MM.1S (cell line): ENCODE measurements at regions not wholly inside any gene's neighbourhood (a gene's known extent, or its start where the extent isn't known, plus 50 kb on each side); places are given as distances from the start of the nearest gene placed in this dataset.
A peak's percentile ranks its signal among the peaks of the same experiment; 100 is the strongest.

ENCODE experiments used
- DNase-seq: peaks from one replicate; pipeline ENCODE4 v3.0.0-alpha.2; 2015
- H2AFZ ChIP-seq: fragments of 300-600 bp; sonication (generic); 2 replicates; pipeline ENCODE4 v1.6.0; 2016; ENCODE audit warnings: antibody characterized with exemption, low read length
- H3F3A ChIP-seq: fragments of 300-600 bp; sonication (generic); 2 replicates; pipeline ENCODE4 v1.6.1; 2016; ENCODE audit warnings: mild to moderate bottlenecking, antibody characterized with exemption, low read length, moderate library complexity, mixed read lengths; ENCODE audit not compliant: insufficient read depth
- H3K27ac ChIP-seq: fragments of 300-600 bp; sonication (generic); 2 replicates; pipeline ENCODE4 v1.5.1; 2016; ENCODE audit warnings: mild to moderate bottlenecking, low read length
- H3K27me3 ChIP-seq: fragments of 300-600 bp; sonication (generic); replicated peaks from 2 replicates; pipeline ENCODE4 v1.6.0; 2016; ENCODE audit warnings: low read length; ENCODE audit not compliant: insufficient read depth
- H3K36me3 ChIP-seq: fragments of 300-600 bp; sonication (generic); replicated peaks from 2 replicates; pipeline ENCODE4 v1.6.1; 2016; ENCODE audit warnings: mild to moderate bottlenecking, low read length, mixed read lengths; ENCODE audit not compliant: insufficient read depth
- H3K4me1 ChIP-seq: fragments of 300-600 bp; sonication (generic); 2 replicates; pipeline ENCODE4 v1.6.1; 2016; ENCODE audit warnings: low read length, mixed read lengths
- H3K4me2 ChIP-seq: fragments of 300-600 bp; sonication (generic); 2 replicates; pipeline ENCODE4 v1.6.0; 2016; ENCODE audit warnings: low read depth, low read length
- H3K4me3 ChIP-seq: fragments of 300-600 bp; sonication (generic); 2 replicates; pipeline ENCODE4 v1.5.1; 2016; ENCODE audit warnings: low read length, mixed read lengths
- H3K79me2 ChIP-seq: fragments of 300-600 bp; sonication (generic); 2 replicates; pipeline ENCODE4 v1.6.1; 2016; ENCODE audit warnings: mixed run types, low read length, mixed read lengths
- H3K9ac ChIP-seq: fragments of 300-600 bp; sonication (generic); 2 replicates; pipeline ENCODE4 v1.6.1; 2016; ENCODE audit warnings: low read length, mixed read lengths
- H3K9me2 ChIP-seq: fragments of 300-600 bp; sonication (generic); replicated peaks from 2 replicates; pipeline ENCODE4 v1.6.1; 2016; ENCODE audit warnings: mild to moderate bottlenecking, low read length, mixed read lengths; ENCODE audit not compliant: insufficient read depth
- H3K9me3 ChIP-seq: fragments of 300-600 bp; sonication (generic); replicated peaks from 2 replicates; pipeline ENCODE4 v1.6.1; 2016; ENCODE audit warnings: mild to moderate bottlenecking, low read length, mixed read lengths; ENCODE audit not compliant: insufficient read depth
- H4K20me1 ChIP-seq: fragments of 300-600 bp; sonication (generic); 2 replicates; pipeline ENCODE4 v1.6.1; 2016; ENCODE audit warnings: mild to moderate bottlenecking, low read length, moderate library complexity, mixed read lengths; ENCODE audit not compliant: insufficient read depth
- EZH2 ChIP-seq: fragments of 300-600 bp; sonication (generic); optimal IDR thresholded peaks from 2 replicates; pipeline ENCODE3; 2017; ENCODE audit warnings: low read depth, mild to moderate bottlenecking, antibody characterized with exemption, low read length, mixed read lengths
- EZH2phosphoT487 ChIP-seq: fragments of 300-600 bp; sonication (generic); IDR thresholded peaks from 2 replicates; pipeline ENCODE4 v1.6.1; 2018; ENCODE audit warnings: antibody characterized with exemption, low read length
- TF ChIP-seq, protein P1 (sequence below): fragments of 300-600 bp; sonication (generic); IDR thresholded peaks from 2 replicates; pipeline ENCODE4 v1.5.1; 2016; ENCODE audit warnings: antibody characterized with exemption, low read length, mixed read lengths

DNA sequence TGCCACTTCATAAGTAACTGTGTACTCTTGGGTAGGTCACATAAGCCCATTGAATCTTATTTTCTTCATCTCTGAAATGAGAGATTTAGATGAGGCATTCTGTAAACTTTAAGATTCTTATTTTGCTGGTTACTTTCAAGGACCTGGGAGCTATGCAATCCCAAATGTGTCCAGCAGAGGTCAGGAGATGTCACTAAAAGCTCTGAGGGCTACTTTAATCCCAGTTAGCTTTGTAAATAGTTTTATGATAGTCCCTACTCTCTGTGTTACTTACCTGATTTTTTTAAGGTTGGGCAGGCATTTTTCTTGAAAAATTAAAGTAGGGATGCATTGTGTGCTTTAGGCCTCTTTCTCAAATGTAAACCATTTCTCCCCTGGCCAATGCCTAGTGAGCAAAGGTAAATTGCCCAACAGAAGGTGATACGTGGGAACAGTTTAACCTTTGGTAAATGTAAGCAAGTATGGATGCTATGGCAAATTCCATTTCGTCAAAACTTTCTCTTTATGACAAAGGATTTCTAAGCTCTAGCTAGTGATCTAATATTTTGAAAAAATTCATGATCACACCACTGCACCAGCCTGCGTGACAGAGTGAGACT is 57.1 kb upstream of the WSB1 start:
- DNase-seq: peak; percentile 68
- Histone ChIP-seq H3K9ac (no peak overlapping the region), H3K4me2 (no peak overlapping the region), H3K79me2 (no peaks in the 10 kb centered on the region), H3K9me3 (no peaks in the 10 kb centered on the region), H3K36me3 (no peaks in the 10 kb centered on the region), H3K4me3 (no peak overlapping the region), H3K27ac (no peak overlapping the region), H3K9me2 (no peaks in the 10 kb centered on the region), H4K20me1 (no peaks in the 10 kb centered on the region), H3K4me1 (no peaks in the 10 kb centered on the region), H2AFZ (no peak overlapping the region), H3K27me3 (no peaks in the 10 kb centered on the region), H3F3A (no peaks in the 10 kb centered on the region)
- TF ChIP-seq EZH2: no peak
- TF ChIP-seq, protein P1, sequence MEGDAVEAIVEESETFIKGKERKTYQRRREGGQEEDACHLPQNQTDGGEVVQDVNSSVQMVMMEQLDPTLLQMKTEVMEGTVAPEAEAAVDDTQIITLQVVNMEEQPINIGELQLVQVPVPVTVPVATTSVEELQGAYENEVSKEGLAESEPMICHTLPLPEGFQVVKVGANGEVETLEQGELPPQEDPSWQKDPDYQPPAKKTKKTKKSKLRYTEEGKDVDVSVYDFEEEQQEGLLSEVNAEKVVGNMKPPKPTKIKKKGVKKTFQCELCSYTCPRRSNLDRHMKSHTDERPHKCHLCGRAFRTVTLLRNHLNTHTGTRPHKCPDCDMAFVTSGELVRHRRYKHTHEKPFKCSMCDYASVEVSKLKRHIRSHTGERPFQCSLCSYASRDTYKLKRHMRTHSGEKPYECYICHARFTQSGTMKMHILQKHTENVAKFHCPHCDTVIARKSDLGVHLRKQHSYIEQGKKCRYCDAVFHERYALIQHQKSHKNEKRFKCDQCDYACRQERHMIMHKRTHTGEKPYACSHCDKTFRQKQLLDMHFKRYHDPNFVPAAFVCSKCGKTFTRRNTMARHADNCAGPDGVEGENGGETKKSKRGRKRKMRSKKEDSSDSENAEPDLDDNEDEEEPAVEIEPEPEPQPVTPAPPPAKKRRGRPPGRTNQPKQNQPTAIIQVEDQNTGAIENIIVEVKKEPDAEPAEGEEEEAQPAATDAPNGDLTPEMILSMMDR: peak; percentile 89

DNA sequence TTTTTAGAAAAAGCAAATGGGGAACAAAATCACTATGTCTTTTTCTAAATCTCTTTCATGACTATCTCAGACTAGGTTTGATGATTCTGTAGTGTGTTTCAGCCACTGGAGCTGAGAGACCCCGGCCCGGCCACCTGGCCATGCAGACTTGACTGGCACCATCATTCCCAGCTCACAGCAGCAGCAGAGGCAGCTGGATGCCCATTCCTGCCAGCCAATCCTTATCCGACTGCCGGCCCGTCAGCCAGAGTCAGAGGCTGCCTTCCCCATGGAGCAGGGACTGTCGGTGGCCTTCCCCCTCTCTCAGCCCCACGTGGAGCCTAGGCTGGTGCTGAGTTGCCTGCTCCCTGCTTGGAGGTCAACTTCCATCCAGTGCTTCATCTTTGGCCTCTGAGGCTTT is 56.0 kb upstream of the WSB1 start:
- H4K20me1 ChIP-seq: no peaks in the 10 kb centered on the region

DNA sequence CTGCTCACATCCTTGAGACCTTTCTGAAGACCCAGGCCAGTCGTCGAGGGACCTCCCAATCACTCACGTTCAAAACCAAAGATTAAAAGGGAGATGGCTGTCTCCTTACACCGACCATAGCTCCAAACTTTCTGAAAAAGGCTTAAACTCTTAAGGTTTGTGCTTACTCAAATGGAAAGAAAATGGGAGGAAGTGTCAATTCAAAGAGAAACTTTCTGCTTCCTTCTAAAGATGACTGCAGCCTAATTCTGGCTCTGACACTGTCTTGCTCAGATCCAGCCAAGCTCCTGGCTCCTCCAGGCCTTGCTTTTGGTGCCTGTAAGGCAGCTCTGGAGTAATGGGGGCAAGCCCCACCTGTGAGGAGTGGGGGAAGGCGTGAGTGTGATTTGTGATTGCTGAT is 54.9 kb upstream of the WSB1 start:
- H3K9ac ChIP-seq: no peak overlapping the region
- H3K4me2 ChIP-seq: no peak overlapping the region

More for the DNA sequence above, 56.0 kb upstream of the WSB1 start:
- H3K4me3 ChIP-seq: no peak overlapping the region
- no peaks in the 10 kb centered on the region for H3K27me3 ChIP-seq
- H3K9me3 ChIP-seq: no peaks in the 10 kb centered on the region
- no peak overlapping the region for H3K4me2 ChIP-seq
- H2AFZ ChIP-seq: no peak overlapping the region
- no peaks in the 10 kb centered on the region for H3K36me3 ChIP-seq
- no peaks in the 10 kb centered on the region for H3K79me2 ChIP-seq
- no peak overlapping the region for H3K27ac ChIP-seq
- no peaks in the 10 kb centered on the region for H3F3A ChIP-seq
- no peaks in the 10 kb centered on the region for H3K4me1 ChIP-seq
- no peaks in the 10 kb centered on the region for H3K9me2 ChIP-seq
- no peak overlapping the region for H3K9ac ChIP-seq
- no peak for DNase-seq
- TF ChIP-seq EZH2 (no peak), EZH2phosphoT487 (no peak)
- TF ChIP-seq, protein P1: no peak

More for the DNA sequence above, 54.9 kb upstream of the WSB1 start:
- H3K4me1 ChIP-seq: no peaks in the 10 kb centered on the region
- TF ChIP-seq EZH2phosphoT487 (no peak), EZH2 (no peak)
- TF ChIP-seq, protein P1: no peak
- no peaks in the 10 kb centered on the region for H3K79me2 ChIP-seq
- no peak for DNase-seq
- H3K9me3 ChIP-seq: no peaks in the 10 kb centered on the region
- no peaks in the 10 kb centered on the region for H3K27me3 ChIP-seq
- no peaks in the 10 kb centered on the region for H4K20me1 ChIP-seq
- no peak overlapping the region for H3K4me3 ChIP-seq
- no peaks in the 10 kb centered on the region for H3K36me3 ChIP-seq
- no peak overlapping the region for H2AFZ ChIP-seq
- H3K27ac ChIP-seq: no peak overlapping the region
- no peaks in the 10 kb centered on the region for H3K9me2 ChIP-seq
- H3F3A ChIP-seq: no peaks in the 10 kb centered on the region
